Mucosa of descending colon (tissue), 3 donors: ENCODE measurements at regions not wholly inside any gene's neighbourhood (a gene's known extent, or its start where the extent isn't known, plus 50 kb on each side); places are given as distances from the start of the nearest gene placed in this dataset.

Experiments used
- ATAC-seq: fragments of 200-7000 bp; cut with Tn5 transposase; one replicate; pipeline ENCODE4 v1.9.1; 2020; ENCODE audit warnings: mild to moderate bottlenecking, moderate library complexity
- DNase-seq, 3 donors: peaks; one replicate each; pipeline ENCODE4 v3.0.0-alpha.2; 2020
- H3K36me3 ChIP-seq: fragments of 200-600 bp; one replicate; pipeline ENCODE4 v1.8.0; 2021; ENCODE audit warnings: low read depth, mild to moderate bottlenecking
- H3K4me1 ChIP-seq: fragments of 200-600 bp; one replicate; pipeline ENCODE4 v1.8.0; 2021; ENCODE audit warnings: low read depth, mild to moderate bottlenecking
- H3K4me3 ChIP-seq: fragments of 200-600 bp; one replicate; pipeline ENCODE4 v1.8.0; 2021; ENCODE audit warnings: mild to moderate bottlenecking
- H3K9me3 ChIP-seq: fragments of 200-600 bp; one replicate; pipeline ENCODE4 v1.8.0; 2021; ENCODE audit warnings: mild to moderate bottlenecking
- CTCF ChIP-seq: fragments of 200-600 bp; IDR thresholded peaks from one replicate; pipeline ENCODE4 v1.8.0; 2022; ENCODE audit warnings: antibody characterized with exemption, mild to moderate bottlenecking
- intact Hi-C, 2 donors: fragments of 100-400 bp; cut with DNase I in 1 of 2; cut with micrococcal nuclease in 1 of 2; formaldehyde crosslinking; loops; one replicate each; pipeline versions ENCODE4 v1.11.0 to v1.11.1; 2022; cut with DNase I, micrococcal nuclease
- donor health status: DM: no; HTN: no; CAD: no; lungs with moderate emphysema.
- donor health status: DM: no; HTN: no; CAD: no.
- donor health status: DM: no; HTN: yes; CAD: no.

DNA sequence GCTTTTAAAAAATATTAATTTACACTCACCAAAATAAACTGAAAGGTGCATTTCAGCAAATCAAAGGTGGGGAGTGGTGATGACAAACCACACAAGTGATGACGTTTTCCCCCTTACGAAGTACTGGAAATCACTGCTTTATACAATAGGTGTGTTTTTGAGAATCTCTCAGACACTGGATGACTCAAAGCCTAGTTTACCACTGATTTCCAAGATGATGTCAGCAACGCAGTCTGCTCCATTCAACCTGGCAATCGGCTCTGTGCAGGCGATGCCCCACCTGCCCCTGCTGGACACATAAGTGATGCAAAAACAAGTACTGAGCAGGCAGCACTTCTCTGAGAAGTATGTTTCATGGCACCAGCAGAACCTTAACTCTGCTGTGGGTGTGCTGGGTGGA, 114.4 kb downstream of the SOD2 start:
- intact Hi-C loops, result no loop called here
- H3K36me3 ChIP-seq, result no peaks in the 10 kb centered on the region
- no peaks in the 10 kb centered on the region for H3K9me3 ChIP-seq
- DNase-seq, result no peak
- H3K4me3 ChIP-seq, result no peak overlapping the region
- no peak for TF ChIP-seq CTCF
- ATAC-seq, result no peak
- no peaks in the 10 kb centered on the region for H3K4me1 ChIP-seq

- H3K9me3 ChIP-seq, result no peaks in the 10 kb centered on the region
- no peak for DNase-seq
- no peaks in the 10 kb centered on the region for H3K36me3 ChIP-seq
- ATAC-seq, result no peak
- intact Hi-C loops, result no loop called here
- TF ChIP-seq CTCF, result no peak
- no peak overlapping the region for H3K4me3 ChIP-seq
- no peaks in the 10 kb centered on the region for H3K4me1 ChIP-seq
Observed at GRCh38 chr6:159577564-159577963, 115.5 kb downstream of the SOD2 start.

DNA sequence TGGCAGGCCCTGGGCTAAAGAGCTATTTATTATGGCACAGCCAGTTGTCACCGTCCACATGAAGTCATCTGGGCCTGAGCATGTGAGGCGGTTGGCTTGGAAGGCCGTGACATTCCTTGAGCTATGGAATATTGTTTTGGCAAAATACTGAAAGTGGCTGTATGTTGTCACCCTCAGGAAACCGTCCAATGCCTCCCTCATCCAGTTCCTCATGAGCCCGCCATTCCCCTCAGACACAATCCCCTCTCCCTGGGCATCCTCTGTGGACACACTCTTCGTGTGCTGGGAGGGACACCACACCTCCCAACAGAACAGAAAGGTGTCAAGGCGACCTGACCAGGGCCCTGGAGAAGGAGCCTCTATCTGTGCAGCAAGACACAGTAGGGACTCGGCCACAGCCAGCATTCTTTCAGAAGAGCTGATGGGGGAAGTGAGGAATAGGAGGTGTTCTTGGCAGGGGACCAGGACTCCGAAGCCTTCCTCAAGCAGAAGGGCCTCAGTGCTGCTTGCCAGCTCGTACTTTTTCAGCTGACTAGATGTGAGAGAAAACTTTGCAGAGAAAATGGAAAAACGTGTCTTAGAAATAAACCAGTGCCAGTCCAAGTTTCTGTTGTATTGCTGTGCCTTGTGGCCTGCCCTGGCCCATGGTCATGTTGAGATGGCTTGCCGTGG, 120.5 kb downstream of the SOD2 start:
- Histone ChIP-seq H3K4me1 (no peaks in the 10 kb centered on the region), H3K4me3 (no peak overlapping the region), H3K9me3 (peaks cover 6% of the 10 kb centered on the region), H3K36me3 (no peaks in the 10 kb centered on the region)
- intact Hi-C loops, result no loop called here
- ATAC-seq, result no peak
- TF ChIP-seq CTCF, result no peak
- no peak for DNase-seq

GRCh38 chr6:159565181-159565710, 127.8 kb downstream of the SOD2 start:
- no peak for DNase-seq
- no peak for TF ChIP-seq CTCF
- H3K4me1 ChIP-seq, result no peaks in the 10 kb centered on the region
- peaks cover 6% of the 10 kb centered on the region for H3K9me3 ChIP-seq
- ATAC-seq, result no peak
- no peaks in the 10 kb centered on the region for H3K36me3 ChIP-seq
- no peak overlapping the region for H3K4me3 ChIP-seq
- intact Hi-C loops, result no loop called here

GRCh38 chr6:159564456-159564855, 128.6 kb downstream of the SOD2 start:
- no peak for TF ChIP-seq CTCF
- ATAC-seq (peak; percentile 20), DNase-seq (no peak)
- Histone ChIP-seq H3K9me3 (peaks cover 3% of the 10 kb centered on the region), H3K4me1 (no peaks in the 10 kb centered on the region), H3K36me3 (no peaks in the 10 kb centered on the region), H3K4me3 (no peak overlapping the region)
- intact Hi-C loops, result no loop called here
